Large intestine (tissue), 3 donors: ENCODE measurements at regions not wholly inside any gene's neighbourhood (a gene's known extent, or its start where the extent isn't known, plus 50 kb on each side); places are given as distances from the start of the nearest gene placed in this dataset.
A peak's percentile ranks its signal among the peaks of the same experiment; 100 is the strongest.

Source experiments
- DNase-seq, 2 donors: peaks; one replicate each; pipeline versions ENCODE4 v3.0.0 to v3.0.0-alpha.2; 2013
- H3K27ac ChIP-seq: one replicate; pipeline ENCODE4 v1.5.1; 2013; ENCODE audit warnings: low read length
- H3K27me3 ChIP-seq: 2 replicates; pipeline ENCODE4 v1.6.1; 2013; ENCODE audit warnings: low read length; ENCODE audit not compliant: control insufficient read depth, insufficient read depth
- H3K36me3 ChIP-seq: 2 replicates; pipeline ENCODE4 v1.6.1; 2013; ENCODE audit warnings: low read length; ENCODE audit not compliant: control insufficient read depth, insufficient read depth
- H3K4me1 ChIP-seq: one replicate; pipeline ENCODE4 v1.6.1; 2013; ENCODE audit warnings: low read length; ENCODE audit not compliant: control insufficient read depth, insufficient read depth
- H3K4me3 ChIP-seq: one replicate; pipeline ENCODE4 v1.5.1; 2013; ENCODE audit warnings: low read length
- H3K9me3 ChIP-seq: one replicate; pipeline ENCODE4 v1.6.1; 2013; ENCODE audit warnings: mild to moderate bottlenecking, low read depth, low read length, moderate library complexity; ENCODE audit not compliant: control insufficient read depth
- WGBS: methylation state at CpG from one replicate; pipeline ENCODE4 v1.1.5; 2013; ENCODE audit warnings: low lambda C conversion rate; ENCODE audit not compliant: insufficient coverage; 5-methylcytosine and 5-hydroxymethylcytosine counted together

DNA sequence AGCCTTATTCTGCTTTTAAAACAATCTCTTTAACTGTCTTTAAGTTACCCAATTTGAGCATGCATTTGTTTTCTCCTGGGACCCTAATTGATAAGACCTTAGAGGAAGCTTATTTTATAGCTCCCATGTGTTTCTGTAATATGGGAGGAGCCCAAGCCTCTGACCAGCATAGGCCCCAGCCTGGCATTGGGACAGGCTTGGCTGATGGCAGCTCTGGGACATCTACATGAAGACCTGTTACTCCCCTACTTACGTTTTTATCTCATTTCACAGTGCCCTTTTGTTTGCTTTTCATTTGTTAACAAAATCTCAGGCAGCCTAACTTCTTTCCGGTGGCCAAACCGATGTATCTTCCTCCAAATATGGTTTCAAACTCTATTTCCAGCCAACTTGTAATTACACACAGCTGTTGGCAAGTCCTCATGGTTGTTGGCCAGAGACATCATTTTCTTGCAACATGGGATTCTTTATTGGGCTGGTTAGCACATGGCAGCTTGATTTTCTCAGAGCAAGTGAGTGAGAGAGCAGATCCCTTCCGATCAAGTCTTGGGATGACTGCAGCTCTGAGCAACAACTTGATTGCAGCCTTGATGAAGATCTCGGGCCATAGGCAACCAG lies 1117.5 kb downstream of the AACS start:
- no peaks in the 10 kb centered on the region for H3K27me3 ChIP-seq
- no peaks in the 10 kb centered on the region for H3K4me1 ChIP-seq
- DNase-seq: no peak
- no peak overlapping the region for H3K4me3 ChIP-seq
- H3K36me3 ChIP-seq: no peaks in the 10 kb centered on the region
- no peaks in the 10 kb centered on the region for H3K9me3 ChIP-seq
- H3K27ac ChIP-seq: no peak overlapping the region
- WGBS: no CpG with 5 or more reads among the region's 5 CpGs

DNA sequence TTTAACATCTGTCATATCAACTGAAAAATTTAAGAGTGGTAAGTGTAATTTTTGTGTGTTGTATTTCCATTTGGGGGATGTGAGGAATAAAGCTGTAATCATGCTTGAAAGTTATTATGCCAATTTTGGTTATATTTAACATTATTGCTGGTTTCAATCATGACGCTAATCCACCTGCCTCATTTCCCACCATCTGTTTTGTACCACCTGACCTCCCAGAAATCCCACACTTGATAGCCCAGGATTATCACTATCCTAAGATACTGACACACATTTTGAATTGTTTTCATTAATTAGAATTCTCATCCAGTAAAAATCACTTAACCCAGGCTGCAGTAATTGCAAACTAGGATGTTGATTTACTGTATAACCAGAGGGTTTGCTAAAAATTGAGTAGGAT lies 1119.8 kb downstream of the AACS start:
- peaks cover 5% of the 10 kb centered on the region for H3K27me3 ChIP-seq
- DNase-seq: no peak

DNA sequence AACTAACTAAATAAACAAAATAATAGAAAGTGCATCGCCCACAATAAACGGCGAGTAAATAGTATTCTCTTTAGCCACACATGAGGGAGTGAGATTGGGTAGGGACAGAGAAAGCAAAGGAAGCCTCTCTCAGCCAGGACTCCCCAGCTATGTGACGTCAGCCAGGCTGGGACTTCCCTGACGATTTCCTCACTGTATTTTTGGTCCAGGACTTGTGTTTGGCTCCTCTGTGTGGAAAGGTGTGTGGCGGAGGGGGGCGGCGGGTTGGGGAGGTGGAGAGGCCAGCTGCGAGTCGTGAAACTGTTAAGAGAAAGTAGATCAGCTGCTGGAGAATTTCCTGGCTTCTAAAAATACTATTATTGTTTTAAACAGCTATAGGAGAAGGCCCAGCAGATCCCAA lies 1124.6 kb downstream of the AACS start:
- Histone ChIP-seq H3K9me3 (no peaks in the 10 kb centered on the region), H3K36me3 (no peaks in the 10 kb centered on the region), H3K27me3 (peaks cover 31% of the 10 kb centered on the region), H3K4me1 (peaks cover 3% of the 10 kb centered on the region), H3K4me3 (no peak overlapping the region), H3K27ac (no peak overlapping the region)
- WGBS: 100% methylated on average over 1 of the region's 10 CpGs
- peak in 1 of 2 donors; percentile 7 for DNase-seq

More for the DNA sequence above, 1119.8 kb downstream of the AACS start:
- H3K27ac ChIP-seq: no peak overlapping the region
- H3K36me3 ChIP-seq: no peaks in the 10 kb centered on the region
- H3K9me3 ChIP-seq: no peaks in the 10 kb centered on the region
- H3K4me3 ChIP-seq: no peak overlapping the region
- no peaks in the 10 kb centered on the region for H3K4me1 ChIP-seq
- no CpG with 5 or more reads among the region's 1 CpG for WGBS

DNA sequence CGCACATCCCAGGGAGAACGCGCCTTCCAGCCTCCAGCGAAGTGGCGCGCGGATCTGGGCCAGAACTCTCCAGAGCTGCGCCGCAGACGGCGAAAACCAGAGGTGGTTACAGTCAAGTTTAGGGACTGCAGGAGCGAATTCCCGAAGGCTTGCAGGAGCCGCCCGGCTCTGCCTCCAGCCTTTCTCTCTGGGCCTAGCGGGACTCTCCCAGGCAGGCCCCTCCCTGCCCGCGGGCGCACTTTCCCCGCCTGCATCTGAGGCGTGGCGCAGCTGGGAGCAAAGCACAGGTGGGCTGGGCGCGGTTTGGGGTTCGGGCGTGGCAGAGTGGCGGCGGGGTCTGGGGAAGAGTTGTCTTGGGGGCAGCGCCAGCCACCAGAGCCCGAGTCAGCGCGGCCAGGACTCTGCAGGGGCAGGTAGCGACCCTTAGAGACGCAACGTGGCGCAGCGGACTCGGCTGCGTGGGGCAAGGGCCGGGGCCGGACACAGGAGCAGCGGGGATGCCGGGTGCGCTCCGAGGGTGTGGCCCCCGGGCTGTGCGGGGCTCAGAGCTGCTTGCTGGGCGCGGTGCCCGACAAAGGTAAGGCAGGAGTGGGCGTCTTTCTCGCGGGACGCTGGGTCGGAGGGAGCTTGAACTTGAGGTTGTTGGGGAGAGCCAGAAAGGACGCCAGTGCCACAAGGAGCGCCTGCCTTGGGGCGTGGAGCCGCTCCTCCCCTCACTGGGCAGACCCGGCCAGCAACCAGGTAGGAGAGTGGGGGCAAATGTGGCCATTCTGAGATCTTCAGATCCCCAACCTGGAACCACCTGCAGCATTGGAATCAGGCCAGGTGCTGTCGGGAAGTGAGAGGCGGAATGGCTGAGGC lies 1126.0 kb downstream of the AACS start:
- DNase-seq: no peak
- no peaks in the 10 kb centered on the region for H3K36me3 ChIP-seq
- H3K9me3 ChIP-seq: no peaks in the 10 kb centered on the region
- no peak overlapping the region for H3K4me3 ChIP-seq
- H3K27ac ChIP-seq: no peak overlapping the region
- peaks cover 3% of the 10 kb centered on the region for H3K4me1 ChIP-seq
- peaks cover 31% of the 10 kb centered on the region for H3K27me3 ChIP-seq
- WGBS: 83% methylated on average over 1 of the region's 62 CpGs

DNA sequence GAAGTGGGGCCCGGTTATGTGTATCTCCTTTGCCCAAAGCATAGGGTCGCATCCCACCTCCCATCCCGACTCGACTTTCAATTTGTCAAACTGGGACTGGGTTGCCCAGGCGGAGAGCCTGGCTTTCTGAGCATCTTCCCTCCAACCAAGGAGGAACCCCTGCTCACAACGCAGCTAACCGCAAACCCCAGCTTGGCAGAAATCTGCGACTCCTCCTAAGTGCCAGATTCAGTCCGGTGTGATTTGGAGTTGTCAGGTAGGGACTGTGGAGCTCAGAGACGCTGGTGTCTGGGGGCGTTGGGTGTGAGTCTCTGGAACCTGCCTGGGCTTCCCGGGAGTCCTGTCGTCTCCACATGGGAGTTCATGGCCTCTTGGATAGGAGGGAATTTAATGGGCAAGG lies 1126.7 kb downstream of the AACS start:
- Histone ChIP-seq H3K36me3 (no peaks in the 10 kb centered on the region), H3K4me1 (peaks cover 3% of the 10 kb centered on the region), H3K27ac (no peak overlapping the region), H3K4me3 (no peak overlapping the region), H3K27me3 (peaks cover 31% of the 10 kb centered on the region), H3K9me3 (no peaks in the 10 kb centered on the region)
- no peak for DNase-seq
- WGBS: 80% methylated on average over 1 of the region's 13 CpGs

- Histone ChIP-seq H3K4me1 (peaks cover 3% of the 10 kb centered on the region), H3K27ac (no peak overlapping the region), H3K4me3 (no peak overlapping the region), H3K27me3 (peaks cover 31% of the 10 kb centered on the region), H3K36me3 (no peaks in the 10 kb centered on the region), H3K9me3 (no peaks in the 10 kb centered on the region)
- no CpG with 5 or more reads among the region's 1 CpG for WGBS
- no peak for DNase-seq
These were observed 1128.0 kb downstream of the AACS start for GRCh38 chr12:126193190-126193589.

- no peaks in the 10 kb centered on the region for H3K9me3 ChIP-seq
- H3K27me3 ChIP-seq: peaks cover 13% of the 10 kb centered on the region
- no peak overlapping the region for H3K4me3 ChIP-seq
- H3K4me1 ChIP-seq: no peaks in the 10 kb centered on the region
- DNase-seq: no peak
- H3K36me3 ChIP-seq: no peaks in the 10 kb centered on the region
- H3K27ac ChIP-seq: no peak overlapping the region
- 78% methylated on average over 1 of the region's 1 CpG for WGBS
These were observed 1131.0 kb downstream of the AACS start for GRCh38 chr12:126196263-126196662.

DNA sequence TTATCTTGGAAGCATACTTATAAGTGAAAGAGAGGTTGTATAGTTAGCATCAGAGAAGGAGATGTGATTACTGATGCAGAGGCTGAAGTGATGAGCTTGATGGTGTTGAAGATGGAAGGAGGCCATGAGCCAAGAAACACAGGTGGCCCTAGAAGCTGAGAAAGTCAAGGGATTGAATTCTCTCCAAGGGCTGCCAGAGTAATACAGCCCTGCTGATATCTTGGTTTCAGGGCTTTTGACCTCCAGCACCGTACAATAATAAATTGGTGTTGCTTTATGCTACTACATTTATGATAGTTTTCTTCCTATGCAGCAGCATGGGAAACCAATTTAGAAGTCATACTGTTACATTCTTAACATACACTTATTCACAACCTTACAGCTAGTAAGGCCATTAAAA lies 1133.3 kb downstream of the AACS start:
- H3K27me3 ChIP-seq: no peaks in the 10 kb centered on the region
- DNase-seq: no peak
- no peaks in the 10 kb centered on the region for H3K4me1 ChIP-seq
- WGBS: no CpG with 5 or more reads among the region's 1 CpG
- H3K9me3 ChIP-seq: no peaks in the 10 kb centered on the region
- no peak overlapping the region for H3K4me3 ChIP-seq
- H3K36me3 ChIP-seq: no peaks in the 10 kb centered on the region
- H3K27ac ChIP-seq: no peak overlapping the region

DNA sequence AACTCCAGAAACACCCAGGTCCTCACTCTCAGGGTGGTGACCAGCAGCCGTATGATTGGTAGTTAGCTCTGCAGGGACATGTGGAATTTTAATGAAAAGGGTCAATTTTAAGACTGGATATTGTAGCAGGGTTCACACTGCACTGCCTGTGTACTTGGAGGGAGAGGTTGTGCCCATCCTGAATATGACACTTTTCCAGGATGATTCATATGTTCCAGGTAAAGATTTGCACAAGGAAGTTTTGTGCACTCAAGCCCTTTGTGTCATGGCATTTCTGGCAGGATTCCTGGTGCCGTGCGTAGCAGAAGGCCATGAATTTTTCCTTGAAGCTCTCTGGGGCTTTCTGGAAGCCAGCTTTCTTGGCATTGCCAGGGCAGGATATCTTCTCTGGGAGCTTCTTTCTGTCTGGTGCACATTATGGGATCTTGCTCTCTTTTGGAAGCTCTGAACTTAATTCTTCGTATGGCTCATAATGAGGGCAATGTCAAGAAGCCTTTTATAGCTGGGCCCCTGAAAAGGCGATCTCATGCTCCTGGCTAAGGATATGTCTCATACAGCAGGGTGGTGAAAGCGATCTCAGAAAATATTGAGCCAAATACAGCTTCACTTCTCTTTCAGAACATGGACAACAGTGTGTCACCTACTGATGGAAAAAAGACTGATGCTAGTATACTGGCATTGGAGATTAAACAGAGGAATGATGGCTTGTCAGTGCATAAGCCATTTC lies 1133.9 kb downstream of the AACS start:
- no peaks in the 10 kb centered on the region for H3K4me1 ChIP-seq
- DNase-seq: no peak
- H3K27me3 ChIP-seq: no peaks in the 10 kb centered on the region
- no peak overlapping the region for H3K27ac ChIP-seq
- H3K4me3 ChIP-seq: no peak overlapping the region
- no peaks in the 10 kb centered on the region for H3K36me3 ChIP-seq
- no CpG with 5 or more reads among the region's 6 CpGs for WGBS
- no peaks in the 10 kb centered on the region for H3K9me3 ChIP-seq

DNA sequence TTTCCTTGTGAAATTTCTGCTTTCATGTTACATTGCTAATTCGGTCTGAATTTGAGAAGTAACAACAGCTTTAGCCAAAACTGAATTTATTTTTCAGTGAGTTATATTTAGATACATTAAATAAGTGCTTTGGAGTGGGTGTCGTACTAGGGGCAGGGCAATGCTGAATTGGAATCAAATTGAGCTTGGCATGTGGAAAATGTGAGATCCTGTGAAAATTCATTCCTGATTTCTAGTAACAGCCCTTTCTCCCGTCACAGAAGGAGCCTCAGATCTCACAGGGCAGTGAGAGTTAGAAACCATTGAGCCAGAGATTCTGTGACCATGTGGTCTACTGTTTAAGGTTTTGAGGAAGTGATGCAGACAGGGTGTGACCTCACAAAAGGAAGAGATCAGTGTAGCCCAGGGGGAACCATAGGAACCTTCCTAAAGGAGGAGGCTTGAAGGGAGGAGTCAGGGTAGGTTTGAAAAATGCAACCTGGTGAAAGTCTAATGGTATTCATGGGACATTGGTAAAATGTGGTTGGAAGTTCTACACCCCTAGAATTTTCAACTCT lies 1136.8 kb downstream of the AACS start:
- no peak overlapping the region for H3K27ac ChIP-seq
- no peaks in the 10 kb centered on the region for H3K27me3 ChIP-seq
- H3K9me3 ChIP-seq: no peaks in the 10 kb centered on the region
- no peaks in the 10 kb centered on the region for H3K36me3 ChIP-seq
- no CpG with 5 or more reads among the region's 3 CpGs for WGBS
- H3K4me3 ChIP-seq: no peak overlapping the region
- no peaks in the 10 kb centered on the region for H3K4me1 ChIP-seq
- DNase-seq: no peak
